ENCODE measurements at regions not wholly inside any gene's neighbourhood (a gene's known extent, or its start where the extent isn't known, plus 50 kb on each side); places are given as distances from the start of the nearest gene placed in this dataset.

GRCh38 chr2:236348279-236348678, 84.1 kb upstream of the ASB18 start:
- no peak for DNase-seq (ENCODE audit: low read depth)
- H3K4me3 ChIP-seq (ENCODE audit: low read length) = no peak overlapping the region
- TF ChIP-seq CTCF (conservative IDR thresholded peaks at IDR 0.05; ENCODE audit: low read depth, low read length) = no peak

DNA sequence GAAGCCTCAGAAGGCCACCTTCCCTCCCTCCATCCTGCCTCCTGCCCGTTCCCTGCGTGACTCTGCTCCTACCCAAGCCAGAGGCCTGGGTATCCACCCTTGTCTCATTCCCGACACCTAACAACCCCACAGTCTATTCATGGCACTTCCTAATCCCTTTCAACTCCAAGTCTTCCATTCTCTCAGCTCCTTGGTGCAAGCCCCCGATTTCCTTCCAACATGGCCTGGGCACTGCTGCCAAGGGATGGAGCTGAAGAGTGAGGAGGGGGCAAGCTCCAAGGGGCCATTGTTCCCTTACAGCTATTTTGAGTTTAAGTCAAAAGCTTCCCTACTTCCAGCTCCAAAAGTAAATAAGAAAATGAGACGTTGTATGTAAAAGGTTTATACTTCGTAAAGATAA, 84.8 kb upstream of the ASB18 start:
- no peak for TF ChIP-seq CTCF (conservative IDR thresholded peaks at IDR 0.05; ENCODE audit: low read depth, low read length)
- H3K4me3 ChIP-seq (ENCODE audit: low read length) = no peak overlapping the region
- DNase-seq (ENCODE audit: low read depth) = no peak

GRCh38 chr2:236350426-236350825, 86.2 kb upstream of the ASB18 start:
- TF ChIP-seq CTCF (conservative IDR thresholded peaks at IDR 0.05; ENCODE audit: low read depth, low read length) = no peak
- no peak overlapping the region for H3K4me3 ChIP-seq (ENCODE audit: low read length)
- DNase-seq (ENCODE audit: low read depth) = no peak

GRCh38 chr2:236351966-236352525, 87.8 kb upstream of the ASB18 start:
- TF ChIP-seq CTCF (conservative IDR thresholded peaks at IDR 0.05; ENCODE audit: low read depth, low read length) = no peak
- DNase-seq (ENCODE audit: low read depth) = no peak
- H3K4me3 ChIP-seq (ENCODE audit: low read length) = no peak overlapping the region

DNA sequence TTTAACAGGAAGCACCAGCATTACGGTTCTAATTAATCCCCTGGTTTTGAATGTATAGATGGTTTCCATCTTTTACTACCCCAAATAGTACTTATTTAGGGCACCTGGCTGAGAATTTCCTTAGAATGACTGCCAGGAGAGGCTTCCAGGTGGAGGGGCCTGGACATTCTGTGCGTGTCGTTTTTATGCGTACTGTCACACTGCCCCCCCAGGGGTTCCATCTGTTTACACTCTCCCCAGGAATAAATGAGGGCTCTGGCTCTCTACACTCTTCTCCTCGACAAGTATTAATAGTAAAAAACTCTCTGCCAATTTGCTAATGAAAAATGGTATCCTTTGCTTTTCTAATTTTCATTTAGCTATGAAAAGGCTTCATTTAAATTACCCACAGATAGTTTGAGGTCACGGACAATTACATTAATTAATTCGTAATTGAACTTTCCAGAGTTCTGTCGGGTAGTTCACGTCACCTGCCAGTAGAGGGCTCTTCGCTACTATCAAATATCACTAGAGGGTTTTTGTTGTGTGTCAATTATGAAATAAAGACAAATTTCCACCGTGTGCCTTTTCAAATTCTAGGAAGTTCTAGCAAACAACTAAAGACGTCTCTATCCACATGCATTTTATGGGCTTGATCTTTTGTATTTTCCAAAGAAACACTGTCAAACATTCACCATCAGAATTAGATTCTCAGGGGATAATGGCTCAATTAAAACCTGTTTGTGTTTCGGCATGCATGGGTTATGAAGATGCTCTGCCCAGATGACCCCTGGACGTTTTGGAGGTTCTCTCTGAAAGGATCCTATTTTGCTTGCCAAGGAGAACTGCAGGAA, 88.8 kb upstream of the ASB18 start:
- TF ChIP-seq CTCF (conservative IDR thresholded peaks at IDR 0.05; ENCODE audit: low read depth, low read length) = peak; percentile 79
- H3K4me3 ChIP-seq (ENCODE audit: low read length) = no peak overlapping the region
- DNase-seq (ENCODE audit: low read depth) = no peak

GRCh38 chr2:236353594-236353942, 89.4 kb upstream of the ASB18 start:
- DNase-seq (ENCODE audit: low read depth) = no peak
- H3K4me3 ChIP-seq (ENCODE audit: low read length) = no peak overlapping the region
- TF ChIP-seq CTCF (conservative IDR thresholded peaks at IDR 0.05; ENCODE audit: low read depth, low read length) = no peak

Data from retinal pigment epithelial cell (primary cell).